IPS-NIHi7 (cell line): ENCODE measurements at regions not wholly inside any gene's neighbourhood (a gene's known extent, or its start where the extent isn't known, plus 50 kb on each side); places are given as distances from the start of the nearest gene placed in this dataset.
A peak's percentile ranks its signal among the peaks of the same experiment; 100 is the strongest.
"Not testable (repeated sequence)": the region's sequence is repeated elsewhere in the genome, so short reads cannot be mapped to it uniquely, and the experiment has no call there.

Experiments
- DNase-seq: peaks from one replicate; pipeline ENCODE4 v3.0.0; 2012; ENCODE audit warnings: mixed read lengths; ENCODE audit errors: extremely low spot score

GRCh38 chr12:69130064-69130463 is 109.3 kb upstream of the CPSF6 start:
- DNase-seq = no peak

GRCh38 chr12:69131077-69131476 is 108.3 kb upstream of the CPSF6 start:
- no peak for DNase-seq

GRCh38 chr12:69136931-69137613 is 102.3 kb upstream of the CPSF6 start:
- no peak for DNase-seq

- DNase-seq = no peak
Measured at GRCh38 chr12:69141074-69141473, 98.3 kb upstream of the CPSF6 start.

- DNase-seq = no peak
Measured at GRCh38 chr12:69149270-69149669, 90.1 kb upstream of the CPSF6 start.

GRCh38 chr12:69150083-69150795 is 89.1 kb upstream of the CPSF6 start:
- no peak for DNase-seq

- no peak for DNase-seq
Measured at GRCh38 chr12:69150796-69151127, 88.6 kb upstream of the CPSF6 start.

GRCh38 chr12:69151254-69151764 is 88.1 kb upstream of the CPSF6 start:
- DNase-seq = no peak

GRCh38 chr12:69154585-69155363 is 84.6 kb upstream of the CPSF6 start:
- DNase-seq = peak; percentile 70

GRCh38 chr12:69157023-69157655 is 82.2 kb upstream of the CPSF6 start:
- DNase-seq = peak; percentile 87

- no peak for DNase-seq
Measured at GRCh38 chr12:69161829-69162228, 77.5 kb upstream of the CPSF6 start.

GRCh38 chr12:69163681-69164362 is 75.5 kb upstream of the CPSF6 start:
- DNase-seq = no peak

GRCh38 chr12:69167648-69168165 is 71.7 kb upstream of the CPSF6 start:
- no peak for DNase-seq

GRCh38 chr12:69168363-69168762 is 71.0 kb upstream of the CPSF6 start:
- no peak for DNase-seq

- no peak for DNase-seq
Measured at GRCh38 chr12:69168828-69169227, 70.5 kb upstream of the CPSF6 start.

GRCh38 chr12:69170293-69170692 is 69.1 kb upstream of the CPSF6 start:
- no peak for DNase-seq

GRCh38 chr12:69171881-69172280 is 67.5 kb upstream of the CPSF6 start:
- DNase-seq = peak; percentile 20

GRCh38 chr12:69172491-69172890 is 66.9 kb upstream of the CPSF6 start:
- no peak for DNase-seq

- no peak for DNase-seq
Measured at GRCh38 chr12:69173368-69173767, 66.0 kb upstream of the CPSF6 start.

- DNase-seq = no peak
Measured at GRCh38 chr12:69179786-69180185, 59.6 kb upstream of the CPSF6 start.

GRCh38 chr12:69187572-69187971 is 51.8 kb upstream of the CPSF6 start:
- DNase-seq = not testable (repeated sequence)
